ENCODE measurements at regions not wholly inside any gene's neighbourhood (a gene's known extent, or its start where the extent isn't known, plus 50 kb on each side); places are given as distances from the start of the nearest gene placed in this dataset.

DNA sequence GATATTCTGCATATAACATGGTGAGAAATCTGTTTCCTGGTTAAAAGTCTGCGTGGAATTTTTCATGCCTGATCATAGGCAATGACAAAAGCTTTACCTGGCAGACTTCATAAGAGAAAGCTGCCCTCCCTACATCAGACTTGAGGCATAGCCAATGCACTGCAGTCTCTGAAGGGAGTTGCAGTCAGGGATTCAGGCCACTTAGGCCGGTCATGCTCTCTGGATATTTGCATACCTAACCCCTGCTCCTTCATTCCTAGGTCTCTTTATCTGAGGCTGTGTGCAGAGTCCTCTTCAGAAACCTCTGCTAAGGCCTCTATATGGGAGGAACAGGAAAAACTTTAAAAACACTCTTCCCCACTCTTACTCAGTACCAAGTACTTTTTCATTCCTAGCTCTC, 287.4 kb downstream of the PCDH17 start:
- no peak for DNase-seq

GRCh38 chr13:57925250-57925649, 293.7 kb downstream of the PCDH17 start:
- no peak for DNase-seq

GRCh38 chr13:57925751-57926150, 294.2 kb downstream of the PCDH17 start:
- DNase-seq = no peak

DNA sequence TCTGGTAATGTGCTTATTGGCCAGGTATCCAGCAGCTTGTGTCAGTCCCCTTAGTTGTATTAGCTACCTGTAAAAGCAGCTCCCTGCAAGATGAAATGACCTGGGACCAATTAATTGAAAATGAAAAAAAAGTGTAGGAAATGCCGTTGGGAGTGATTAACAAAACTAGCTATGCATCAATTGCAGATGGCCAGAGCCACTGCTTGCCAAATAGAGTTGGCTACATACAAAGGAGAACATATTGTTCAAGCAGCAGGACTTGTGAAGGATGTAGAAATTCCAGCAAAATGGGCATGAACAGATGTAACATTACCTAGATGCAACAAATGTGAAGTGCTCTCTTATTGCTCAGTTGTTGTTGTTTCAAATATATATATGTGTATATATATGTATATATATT, 300.5 kb downstream of the PCDH17 start:
- no peak for DNase-seq

GRCh38 chr13:57933606-57934005, 302.1 kb downstream of the PCDH17 start:
- no peak for DNase-seq

GRCh38 chr13:57935965-57936364, 304.4 kb downstream of the PCDH17 start:
- DNase-seq = no peak

GRCh38 chr13:57946361-57946760, 314.8 kb downstream of the PCDH17 start:
- no peak for DNase-seq

GRCh38 chr13:57948884-57949283, 317.3 kb downstream of the PCDH17 start:
- no peak for DNase-seq

- no peak for DNase-seq
Observed at GRCh38 chr13:57969951-57970350, 338.4 kb downstream of the PCDH17 start.

- DNase-seq = no peak
Observed at GRCh38 chr13:57970404-57970803, 338.9 kb downstream of the PCDH17 start.

GRCh38 chr13:57982782-57983181, 351.2 kb downstream of the PCDH17 start:
- DNase-seq = no peak

GRCh38 chr13:57988276-57988675, 356.7 kb downstream of the PCDH17 start:
- DNase-seq = no peak

DNA sequence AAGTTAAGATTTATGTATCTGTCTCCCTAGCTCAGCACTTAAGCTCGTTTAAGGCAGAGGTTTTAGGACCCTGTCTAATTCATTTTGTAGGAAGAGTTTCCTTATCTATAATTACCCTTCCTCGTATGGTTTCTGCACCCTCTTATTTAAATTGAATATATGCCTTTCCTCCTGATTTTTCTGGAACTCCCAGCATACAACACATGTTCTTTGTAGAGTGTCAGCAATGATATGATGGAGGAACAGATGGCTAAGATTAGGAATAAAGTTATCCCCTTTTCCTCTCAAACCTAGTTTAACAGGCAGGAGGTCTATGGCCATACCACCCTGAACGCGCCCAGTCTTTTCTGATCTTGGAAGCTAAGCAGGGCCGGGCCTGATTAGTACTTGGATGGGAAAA, 359.5 kb downstream of the PCDH17 start:
- no peak for DNase-seq

- no peak for DNase-seq
Observed at GRCh38 chr13:57992416-57992815, 360.9 kb downstream of the PCDH17 start.

- DNase-seq = no peak
Observed at GRCh38 chr13:57996717-57997116, 365.2 kb downstream of the PCDH17 start.

DNA sequence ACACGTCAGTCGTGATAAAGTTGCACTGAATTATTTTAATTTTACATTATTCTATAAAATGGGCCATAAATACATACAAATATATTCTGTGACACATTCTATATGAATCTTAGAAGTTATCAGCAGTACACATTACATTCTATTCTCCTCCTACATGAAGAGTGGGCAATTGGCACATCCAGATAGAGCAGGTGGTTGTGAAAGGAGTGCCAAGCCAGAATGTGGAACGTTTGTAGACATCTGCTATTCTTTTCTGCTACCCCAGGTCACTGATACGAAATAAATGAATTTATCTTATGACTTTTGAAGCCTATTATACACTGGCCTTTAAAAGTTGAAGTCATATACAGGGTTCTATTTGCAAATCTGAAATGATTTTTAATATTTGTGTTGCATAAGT, 373.2 kb downstream of the PCDH17 start:
- no peak for DNase-seq

GRCh38 chr13:58018020-58018419, 386.5 kb downstream of the PCDH17 start:
- no peak for DNase-seq

GRCh38 chr13:58018865-58019264, 387.3 kb downstream of the PCDH17 start:
- no peak for DNase-seq

GRCh38 chr13:58024103-58024502, 392.6 kb downstream of the PCDH17 start:
- DNase-seq = no peak

DNA sequence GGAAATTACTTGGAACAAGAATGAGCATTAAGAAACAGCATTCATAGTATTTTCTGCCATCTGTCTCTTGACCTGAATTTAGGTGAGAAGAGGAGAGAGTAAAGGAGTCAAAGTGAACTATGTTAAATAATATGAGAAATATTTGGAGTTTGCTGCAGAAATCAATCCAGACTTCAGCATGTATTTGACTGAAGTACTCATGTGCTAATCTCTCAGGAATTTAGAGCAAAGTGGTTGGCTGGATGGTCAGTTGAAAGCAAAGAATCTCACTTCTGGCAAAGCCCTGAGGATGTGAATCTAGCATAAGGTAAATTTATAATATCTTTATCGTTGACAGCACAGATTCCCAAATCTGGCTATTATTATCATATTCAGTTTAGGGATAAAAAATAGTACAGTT, 394.3 kb downstream of the PCDH17 start:
- no peak for DNase-seq

- no peak for DNase-seq
Observed at GRCh38 chr13:58032676-58033460, 401.3 kb downstream of the PCDH17 start.

GRCh38 chr13:58043971-58044370, 412.4 kb downstream of the PCDH17 start:
- DNase-seq = no peak

DNA sequence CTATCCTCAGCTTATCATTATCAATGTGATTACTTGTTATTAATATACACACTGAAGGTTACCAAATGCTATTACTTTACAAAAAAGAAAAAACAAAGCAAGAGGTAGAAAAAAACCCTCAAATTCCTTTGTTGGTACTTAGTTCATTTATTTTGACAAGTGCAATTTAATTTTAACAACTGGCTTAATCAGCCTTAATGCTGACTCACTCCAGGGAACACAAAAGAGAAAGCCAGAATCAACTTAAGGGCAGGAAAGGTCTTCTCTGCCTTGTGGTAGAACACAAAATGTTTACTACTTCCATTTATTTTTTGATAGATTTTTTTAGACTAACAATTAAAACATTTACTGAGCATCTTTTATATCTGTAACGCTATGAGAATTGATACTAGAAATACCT, 417.1 kb downstream of the PCDH17 start:
- DNase-seq = no peak

DNA sequence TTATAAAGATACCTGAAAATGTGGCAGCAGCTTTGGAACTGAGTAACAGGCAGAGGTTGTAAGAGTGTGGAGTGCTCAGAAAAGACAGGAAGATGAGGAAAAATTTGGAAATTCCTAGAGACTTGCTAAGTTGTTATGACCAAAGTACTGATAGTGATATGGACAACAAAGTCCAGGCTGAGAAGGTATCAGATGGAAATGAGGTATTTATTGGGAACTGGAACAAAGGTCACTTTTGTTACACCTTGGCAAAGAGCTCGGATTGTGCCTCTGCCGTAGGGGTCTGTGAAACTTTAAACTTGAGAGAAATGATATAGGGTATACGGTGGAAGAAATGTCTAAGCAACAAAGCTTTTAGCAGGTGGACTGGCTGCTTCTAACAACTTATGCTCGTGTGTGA, 419.9 kb downstream of the PCDH17 start:
- no peak for DNase-seq

DNA sequence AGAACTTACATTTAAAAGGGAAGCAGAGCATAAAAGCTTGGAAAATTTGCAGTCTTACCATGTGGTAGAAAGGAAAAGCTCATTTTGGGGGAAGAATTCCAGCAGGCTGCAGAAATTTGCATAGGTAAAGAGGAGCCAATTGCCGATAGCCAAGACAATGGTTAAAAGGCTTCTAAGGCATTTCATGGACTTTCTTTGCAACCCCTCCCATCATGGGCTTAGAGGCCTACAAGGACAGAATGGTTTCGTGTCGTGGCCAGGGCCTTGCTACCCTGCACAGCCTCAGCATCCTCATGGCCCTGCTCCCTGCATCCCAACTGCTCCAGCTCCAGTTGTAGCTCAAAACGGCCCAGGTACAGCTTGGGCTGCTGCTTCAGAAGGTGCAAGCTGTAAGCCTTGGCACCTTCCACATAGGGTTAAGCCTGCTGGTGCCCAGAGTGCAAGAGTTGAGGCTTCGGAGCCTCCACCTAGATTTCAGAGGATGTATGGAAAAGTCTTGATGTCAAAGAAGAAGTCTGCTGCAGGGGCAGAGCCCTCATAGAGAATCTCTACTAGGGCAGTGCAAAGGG, 420.3 kb downstream of the PCDH17 start:
- DNase-seq = no peak

All from NCI-H2029 treated with DMSO at 0.1 percent for 48 hours (cell line).